GM12878 (cell line): ENCODE measurements at regions not wholly inside any gene's neighbourhood (a gene's known extent, or its start where the extent isn't known, plus 50 kb on each side); places are given as distances from the start of the nearest gene placed in this dataset.

Experiments used
- ATAC-seq: fragments of 200-7000 bp; cut with Tn5 transposase; 3 replicates; pipeline ENCODE4 v1.9.1; 2020; ENCODE audit warnings: mild to moderate bottlenecking, moderate library complexity
- BruUV-seq: library from RNA; stranded (reverse); fragments of 400-500 nt; replicated peaks from 2 replicates; lab custom pipeline; 2021; lab: Mats Ljungman, UMichigan
- CTCF ChIA-PET: fragments of 300-600 bp; sonication (Branson Sonifier 250); formaldehyde crosslinking; extraction: SDS; loops from one replicate; lab custom pipeline; 2021; ENCODE audit warnings: inconsistent platforms; lab: Yijun Ruan, JAX
- POLR2A ChIA-PET: fragments of 350-600 bp; formaldehyde crosslinking; extraction: SDS; loops from one replicate; lab custom pipeline; 2021; ENCODE audit warnings: inconsistent platforms; lab: Charles Lee
- RAD21 ChIA-PET: fragments of 300-600 bp; sonication (Branson Sonifier 250); formaldehyde crosslinking; loops from one replicate; lab custom pipeline; 2023; ENCODE audit warnings: antibody characterized with exemption; ENCODE audit not compliant: unreplicated experiment; lab: Charles Lee
- SMC1A ChIA-PET: fragments of 300-600 bp; sonication (Branson Sonifier 250); formaldehyde crosslinking; loops from one replicate; lab custom pipeline; 2023; ENCODE audit not compliant: unreplicated experiment, uncharacterized antibody; lab: Charles Lee
- DNase-seq: peaks from one replicate; pipeline ENCODE4 v3.0.0-alpha.2; 2011; ENCODE audit warnings: low read depth, low spot score
- FAIRE-seq: peaks from 3 replicates; lab custom pipeline; 2011; peaks lifted over from hg19 to GRCh38; lab: Jason Lieb, UNC
- H2AFZ ChIP-seq: 2 replicates; pipeline ENCODE4 v1.6.0; 2011; ENCODE audit warnings: low read depth, low read length, control low read depth; ENCODE audit not compliant: control insufficient read depth
- H3K27ac ChIP-seq: 2 replicates; pipeline ENCODE4 v1.5.1; 2011; ENCODE audit warnings: control low read depth; ENCODE audit not compliant: control insufficient read depth, insufficient read depth
- H3K27me3 ChIP-seq, 2 experiments: replicated peaks in 1 of 2; 2 replicates each; pipeline versions ENCODE4 v1.6.0 to v1.6.1; 2011; ENCODE audit warnings: low read length in 1 of 2; ENCODE audit not compliant: control insufficient read depth in 2 of 2, insufficient read depth in 2 of 2
- H3K36me3 ChIP-seq, 2 experiments: 2 replicates each; pipeline ENCODE4 v1.5.1; 2011; ENCODE audit warnings: low read length in 1 of 2; ENCODE audit not compliant: control insufficient read depth in 2 of 2, insufficient read depth in 2 of 2
- H3K4me1 ChIP-seq: 2 replicates; pipeline ENCODE4 v1.6.1; 2011; ENCODE audit warnings: mild to moderate bottlenecking, low read length, moderate library complexity, mixed read lengths; ENCODE audit not compliant: control insufficient read depth, insufficient read depth
- H3K4me2 ChIP-seq: 2 replicates; pipeline ENCODE4 v1.6.0; 2011; ENCODE audit warnings: control low read depth; ENCODE audit not compliant: control insufficient read depth, insufficient read depth
- H3K4me3 ChIP-seq: fragments of 200-600 bp; sonication (generic); 2 replicates; pipeline ENCODE4 v1.5.1; 2016
- H3K79me2 ChIP-seq: 2 replicates; pipeline ENCODE4 v1.6.0; 2011; ENCODE audit warnings: low read length; ENCODE audit not compliant: control insufficient read depth, insufficient read depth
- H3K9ac ChIP-seq: 2 replicates; pipeline ENCODE4 v1.8.0; 2011; ENCODE audit warnings: low read length, control low read depth, mixed read lengths; ENCODE audit not compliant: control insufficient read depth, insufficient read depth
- H3K9me3 ChIP-seq: replicated peaks from 3 replicates; pipeline ENCODE4 v1.5.1; 2011; ENCODE audit warnings: mild to moderate bottlenecking, low read length; ENCODE audit not compliant: control insufficient read depth, insufficient read depth
- H4K20me1 ChIP-seq: 2 replicates; pipeline ENCODE4 v1.6.0; 2011; ENCODE audit not compliant: control insufficient read depth, insufficient read depth
- CREB1 ChIP-seq: IDR thresholded peaks from 2 replicates; pipeline ENCODE4 v1.6.1; 2012; ENCODE audit warnings: low read depth, mild to moderate bottlenecking, inconsistent platforms
- EED ChIP-seq: sonication (generic); IDR thresholded peaks from 2 replicates; pipeline ENCODE4 v1.6.1; 2016; ENCODE audit warnings: antibody characterized with exemption, low read depth
- IKZF2 ChIP-seq, 2 experiments: fragments of 450-650 bp; IDR thresholded peaks; 2 replicates each; pipeline ENCODE4 v1.6.1; 2017; ENCODE audit warnings: mild to moderate bottlenecking in 2 of 2, moderate library complexity in 2 of 2
- IRF4 ChIP-seq: IDR thresholded peaks from 2 replicates; pipeline ENCODE4 v1.6.1; 2011; ENCODE audit warnings: low read depth, low read length
- RAD21 ChIP-seq: IDR thresholded peaks from 2 replicates; pipeline ENCODE4 v1.6.1; 2011; ENCODE audit warnings: mild to moderate bottlenecking, low read depth, low read length, moderate library complexity; ENCODE audit not compliant: insufficient read depth
- RB1 ChIP-seq: fragments of 450-650 bp; formaldehyde crosslinking; IDR thresholded peaks from 2 replicates; pipeline ENCODE4 v1.6.1; 2017; ENCODE audit warnings: mild to moderate bottlenecking, borderline replicate concordance
- SIN3A ChIP-seq: IDR thresholded peaks from 2 replicates; pipeline ENCODE4 v1.6.1; 2012; ENCODE audit warnings: low read depth, low read length, improper control_type of control experiment
- SP1 ChIP-seq: IDR thresholded peaks from one replicate; pipeline ENCODE4 v1.6.1; 2011; ENCODE audit warnings: low read depth, low read length
- SREBF1 ChIP-seq: IDR thresholded peaks from 2 replicates; pipeline ENCODE4 v1.6.1; 2012; ENCODE audit warnings: mild to moderate bottlenecking, low read length
- USF2 ChIP-seq: IDR thresholded peaks from 2 replicates; pipeline ENCODE4 v1.6.1; 2011; ENCODE audit warnings: low read depth, low read length, improper control_type of control experiment, borderline replicate concordance
- YY1 ChIP-seq: IDR thresholded peaks from 2 replicates; pipeline ENCODE4 v1.6.1; 2011; ENCODE audit warnings: low read depth, mild to moderate bottlenecking, low read length
- ZNF207 ChIP-seq: fragments of 450-650 bp; IDR thresholded peaks from 2 replicates; pipeline ENCODE4 v1.6.1; 2014; ENCODE audit warnings: antibody characterized with exemption, mild to moderate bottlenecking, borderline replicate concordance
- ZNF384 ChIP-seq: IDR thresholded peaks from 2 replicates; pipeline ENCODE4 v1.6.1; 2012; ENCODE audit warnings: low read depth, mild to moderate bottlenecking, low read length, improper control_type of control experiment, borderline replicate concordance
- whole genome bisulfite sequencing: methylation state at CpG from one replicate; pipeline ENCODE4 v1.1.6; 2016; ENCODE audit warnings: low lambda C conversion rate; ENCODE audit not compliant: insufficient replicate concordance, insufficient coverage; ENCODE audit errors: missing lambda C conversion rate; 5-methylcytosine and 5-hydroxymethylcytosine counted together
- in situ Hi-C: fragments of 300-500 bp; cut with MboI; formaldehyde crosslinking; loops from 9 replicates; pipeline ENCODE4 v1.14.3; 2018; ENCODE audit warnings: mixed read lengths
- intact Hi-C: fragments of 100-400 bp; cut with micrococcal nuclease; formaldehyde crosslinking; loops from one replicate; pipeline ENCODE4 v1.14.2; 2022; ENCODE audit not compliant: unreplicated experiment
- TF ChIP-seq, protein P1 (sequence below): fragments of 450-650 bp; IDR thresholded peaks from 2 replicates; pipeline ENCODE4 v1.6.1; 2016; ENCODE audit warnings: mild to moderate bottlenecking
- TF ChIP-seq, protein P2 (sequence below): fragments of 450-650 bp; IDR thresholded peaks from 2 replicates; pipeline ENCODE4 v1.6.1; 2017; ENCODE audit warnings: mild to moderate bottlenecking, moderate library complexity
- TF ChIP-seq, protein P3 (sequence below): IDR thresholded peaks from 2 replicates; pipeline ENCODE4 v1.6.1; 2012; ENCODE audit warnings: mild to moderate bottlenecking, low read depth, low read length

GRCh38 chr22:46087816-46088277 lies 62.5 kb upstream of the PPARA start:
- Histone ChIP-seq H3K27ac (no peak overlapping the region), H2AFZ (no peak overlapping the region), H3K9ac (no peak overlapping the region), H3K9me3 (no peaks in the 10 kb centered on the region), H4K20me1 (no peaks in the 10 kb centered on the region), H3K4me1 (no peaks in the 10 kb centered on the region), H3K36me3 (no peaks in the 10 kb centered on the region), H3K27me3 (no peaks in the 10 kb centered on the region), H3K4me2 (no peak overlapping the region), H3K79me2 (no peaks in the 10 kb centered on the region), H3K4me3 (no peak overlapping the region)
- RAD21 ChIA-PET = no interaction called here
- FAIRE-seq (no peak), ATAC-seq (peak; percentile 29; the same call in 1 of the 3 replicates), DNase-seq (no peak)
- WGBS = 81% methylated on average over 22 of the region's 22 CpGs
- POLR2A ChIA-PET = no interaction called here
- BruUV-seq = no TSS peak
- SMC1A ChIA-PET = no interaction called here
- intact Hi-C loops = no loop called here
- CTCF ChIA-PET = interaction anchor here (1.0 kb wide), 1 partner anchor 82 kb away, joined by 3 read pairs; no protein-coding TSS in a partner anchor
- in situ Hi-C loops = no loop called here
- TF ChIP-seq RB1 (no peak), ZNF207 (no peak), SP1 (no peak), IRF4 (no peak), EED (no peak), IKZF2 (IDR thresholded peaks at IDR 0.05) (no peak), USF2 (no peak), CREB1 (no peak), YY1 (no peak), SIN3A (no peak), SREBF1 (no peak), ZNF384 (no peak), RAD21 (no peak)
- TF ChIP-seq, protein P1, sequence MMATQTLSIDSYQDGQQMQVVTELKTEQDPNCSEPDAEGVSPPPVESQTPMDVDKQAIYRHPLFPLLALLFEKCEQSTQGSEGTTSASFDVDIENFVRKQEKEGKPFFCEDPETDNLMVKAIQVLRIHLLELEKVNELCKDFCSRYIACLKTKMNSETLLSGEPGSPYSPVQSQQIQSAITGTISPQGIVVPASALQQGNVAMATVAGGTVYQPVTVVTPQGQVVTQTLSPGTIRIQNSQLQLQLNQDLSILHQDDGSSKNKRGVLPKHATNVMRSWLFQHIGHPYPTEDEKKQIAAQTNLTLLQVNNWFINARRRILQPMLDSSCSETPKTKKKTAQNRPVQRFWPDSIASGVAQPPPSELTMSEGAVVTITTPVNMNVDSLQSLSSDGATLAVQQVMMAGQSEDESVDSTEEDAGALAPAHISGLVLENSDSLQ = no peak
- TF ChIP-seq, protein P2, sequence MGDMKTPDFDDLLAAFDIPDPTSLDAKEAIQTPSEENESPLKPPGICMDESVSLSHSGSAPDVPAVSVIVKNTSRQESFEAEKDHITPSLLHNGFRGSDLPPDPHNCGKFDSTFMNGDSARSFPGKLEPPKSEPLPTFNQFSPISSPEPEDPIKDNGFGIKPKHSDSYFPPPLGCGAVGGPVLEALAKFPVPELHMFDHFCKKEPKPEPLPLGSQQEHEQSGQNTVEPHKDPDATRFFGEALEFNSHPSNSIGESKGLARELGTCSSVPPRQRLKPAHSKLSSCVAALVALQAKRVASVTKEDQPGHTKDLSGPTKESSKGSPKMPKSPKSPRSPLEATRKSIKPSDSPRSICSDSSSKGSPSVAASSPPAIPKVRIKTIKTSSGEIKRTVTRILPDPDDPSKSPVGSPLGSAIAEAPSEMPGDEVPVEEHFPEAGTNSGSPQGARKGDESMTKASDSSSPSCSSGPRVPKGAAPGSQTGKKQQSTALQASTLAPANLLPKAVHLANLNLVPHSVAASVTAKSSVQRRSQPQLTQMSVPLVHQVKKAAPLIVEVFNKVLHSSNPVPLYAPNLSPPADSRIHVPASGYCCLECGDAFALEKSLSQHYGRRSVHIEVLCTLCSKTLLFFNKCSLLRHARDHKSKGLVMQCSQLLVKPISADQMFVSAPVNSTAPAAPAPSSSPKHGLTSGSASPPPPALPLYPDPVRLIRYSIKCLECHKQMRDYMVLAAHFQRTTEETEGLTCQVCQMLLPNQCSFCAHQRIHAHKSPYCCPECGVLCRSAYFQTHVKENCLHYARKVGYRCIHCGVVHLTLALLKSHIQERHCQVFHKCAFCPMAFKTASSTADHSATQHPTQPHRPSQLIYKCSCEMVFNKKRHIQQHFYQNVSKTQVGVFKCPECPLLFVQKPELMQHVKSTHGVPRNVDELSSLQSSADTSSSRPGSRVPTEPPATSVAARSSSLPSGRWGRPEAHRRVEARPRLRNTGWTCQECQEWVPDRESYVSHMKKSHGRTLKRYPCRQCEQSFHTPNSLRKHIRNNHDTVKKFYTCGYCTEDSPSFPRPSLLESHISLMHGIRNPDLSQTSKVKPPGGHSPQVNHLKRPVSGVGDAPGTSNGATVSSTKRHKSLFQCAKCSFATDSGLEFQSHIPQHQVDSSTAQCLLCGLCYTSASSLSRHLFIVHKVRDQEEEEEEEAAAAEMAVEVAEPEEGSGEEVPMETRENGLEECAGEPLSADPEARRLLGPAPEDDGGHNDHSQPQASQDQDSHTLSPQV = no peak
- TF ChIP-seq, protein P3, sequence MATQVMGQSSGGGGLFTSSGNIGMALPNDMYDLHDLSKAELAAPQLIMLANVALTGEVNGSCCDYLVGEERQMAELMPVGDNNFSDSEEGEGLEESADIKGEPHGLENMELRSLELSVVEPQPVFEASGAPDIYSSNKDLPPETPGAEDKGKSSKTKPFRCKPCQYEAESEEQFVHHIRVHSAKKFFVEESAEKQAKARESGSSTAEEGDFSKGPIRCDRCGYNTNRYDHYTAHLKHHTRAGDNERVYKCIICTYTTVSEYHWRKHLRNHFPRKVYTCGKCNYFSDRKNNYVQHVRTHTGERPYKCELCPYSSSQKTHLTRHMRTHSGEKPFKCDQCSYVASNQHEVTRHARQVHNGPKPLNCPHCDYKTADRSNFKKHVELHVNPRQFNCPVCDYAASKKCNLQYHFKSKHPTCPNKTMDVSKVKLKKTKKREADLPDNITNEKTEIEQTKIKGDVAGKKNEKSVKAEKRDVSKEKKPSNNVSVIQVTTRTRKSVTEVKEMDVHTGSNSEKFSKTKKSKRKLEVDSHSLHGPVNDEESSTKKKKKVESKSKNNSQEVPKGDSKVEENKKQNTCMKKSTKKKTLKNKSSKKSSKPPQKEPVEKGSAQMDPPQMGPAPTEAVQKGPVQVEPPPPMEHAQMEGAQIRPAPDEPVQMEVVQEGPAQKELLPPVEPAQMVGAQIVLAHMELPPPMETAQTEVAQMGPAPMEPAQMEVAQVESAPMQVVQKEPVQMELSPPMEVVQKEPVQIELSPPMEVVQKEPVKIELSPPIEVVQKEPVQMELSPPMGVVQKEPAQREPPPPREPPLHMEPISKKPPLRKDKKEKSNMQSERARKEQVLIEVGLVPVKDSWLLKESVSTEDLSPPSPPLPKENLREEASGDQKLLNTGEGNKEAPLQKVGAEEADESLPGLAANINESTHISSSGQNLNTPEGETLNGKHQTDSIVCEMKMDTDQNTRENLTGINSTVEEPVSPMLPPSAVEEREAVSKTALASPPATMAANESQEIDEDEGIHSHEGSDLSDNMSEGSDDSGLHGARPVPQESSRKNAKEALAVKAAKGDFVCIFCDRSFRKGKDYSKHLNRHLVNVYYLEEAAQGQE = no peak
